GM21717 (cell line): ENCODE measurements at regions not wholly inside any gene's neighbourhood (a gene's known extent, or its start where the extent isn't known, plus 50 kb on each side); places are given as distances from the start of the nearest gene placed in this dataset.
A peak's percentile ranks its signal among the peaks of the same experiment; 100 is the strongest.

ENCODE experiments used
- ATAC-seq: cut with Tn5 transposase; IDR thresholded peaks from one replicate; pipeline ENCODE4 v1.9.1; 2021; ENCODE audit warnings: mild to moderate bottlenecking, moderate library complexity; ENCODE audit not compliant: unreplicated experiment

- no peak for ATAC-seq
These were observed 226.8 kb upstream of the CHST9 start for GRCh38 chr18:27411911-27412310.

GRCh38 chr18:27411013-27411412 is 225.9 kb upstream of the CHST9 start:
- ATAC-seq: no peak

GRCh38 chr18:27404855-27405254 is 219.7 kb upstream of the CHST9 start:
- no peak for ATAC-seq

GRCh38 chr18:27400001-27400400 is 214.9 kb upstream of the CHST9 start:
- ATAC-seq: no peak

- ATAC-seq: no peak
These were observed 210.6 kb upstream of the CHST9 start for GRCh38 chr18:27395752-27396151.

GRCh38 chr18:27394687-27395086 is 209.6 kb upstream of the CHST9 start:
- no peak for ATAC-seq

- ATAC-seq: no peak
These were observed 197.6 kb upstream of the CHST9 start for GRCh38 chr18:27382567-27383216.

- ATAC-seq: peak; percentile 69
These were observed 193.5 kb upstream of the CHST9 start for GRCh38 chr18:27378431-27379095.

GRCh38 chr18:27377251-27377650 is 192.1 kb upstream of the CHST9 start:
- no peak for ATAC-seq

GRCh38 chr18:27372386-27372785 is 187.3 kb upstream of the CHST9 start:
- no peak for ATAC-seq

GRCh38 chr18:27366665-27367064 is 181.6 kb upstream of the CHST9 start:
- ATAC-seq: no peak

- no peak for ATAC-seq
These were observed 181.0 kb upstream of the CHST9 start for GRCh38 chr18:27366151-27366550.

GRCh38 chr18:27363872-27364271 is 178.8 kb upstream of the CHST9 start:
- ATAC-seq: no peak

- no peak for ATAC-seq
These were observed 176.4 kb upstream of the CHST9 start for GRCh38 chr18:27361477-27361876.

- ATAC-seq: no peak
These were observed 170.2 kb upstream of the CHST9 start for GRCh38 chr18:27355308-27355707.

- ATAC-seq: no peak
These were observed 168.2 kb upstream of the CHST9 start for GRCh38 chr18:27353273-27353672.

- ATAC-seq: no peak
These were observed 164.3 kb upstream of the CHST9 start for GRCh38 chr18:27349284-27349882.

- ATAC-seq: no peak
These were observed 146.5 kb upstream of the CHST9 start for GRCh38 chr18:27331606-27332005.

GRCh38 chr18:27314996-27315395 is 129.9 kb upstream of the CHST9 start:
- no peak for ATAC-seq

GRCh38 chr18:27313678-27314077 is 128.6 kb upstream of the CHST9 start:
- no peak for ATAC-seq

- no peak for ATAC-seq
These were observed 127.7 kb upstream of the CHST9 start for GRCh38 chr18:27312853-27313252.

GRCh38 chr18:27312153-27312552 is 127.0 kb upstream of the CHST9 start:
- ATAC-seq: no peak
